ENCODE measurements at regions not wholly inside any gene's neighbourhood (a gene's known extent, or its start where the extent isn't known, plus 50 kb on each side); places are given as distances from the start of the nearest gene placed in this dataset.

DNA sequence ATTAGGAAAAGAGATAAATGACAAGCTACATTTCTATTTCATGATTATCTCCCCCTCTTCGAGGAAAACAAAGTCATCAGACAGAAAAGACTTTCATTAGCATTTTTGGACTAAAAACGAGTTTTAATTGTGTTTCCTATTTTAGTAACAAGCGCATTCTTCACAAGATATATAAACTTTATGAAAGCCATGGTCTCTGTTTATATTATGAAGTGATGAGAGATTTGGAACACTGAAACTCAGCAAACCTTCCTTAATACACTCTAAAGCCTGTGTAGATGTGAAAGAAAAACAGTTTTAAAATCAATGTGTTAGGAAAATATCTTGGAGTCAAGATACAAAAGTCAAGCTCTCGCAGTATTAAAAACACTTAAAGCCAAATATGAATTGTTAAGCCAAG, 539.1 kb downstream of the LRFN5 start:
- Histone ChIP-seq H3K4me1 (ENCODE audit: control insufficient read depth, extremely low read depth, insufficient read depth, low read length) (no peaks in the 10 kb centered on the region), H3K9ac (replicated peaks; ENCODE audit: extremely low read depth, insufficient read depth, low read length) (no peak overlapping the region), H3K4me3 (replicated peaks in 1 of 3; ENCODE audit: insufficient read depth in 1 of 3, low read depth in 1 of 3, low read length in 3 of 3) (no peak overlapping the region), H3K79me2 (ENCODE audit: control insufficient read depth, insufficient read depth, low read length) (no peaks in the 10 kb centered on the region), H3K4me2 (ENCODE audit: insufficient read depth, low read length) (no peak overlapping the region), H3K27me3 (ENCODE audit: control insufficient read depth in 2 of 2, insufficient read depth in 2 of 2, low read length in 2 of 2) (no peaks in the 10 kb centered on the region), H4K20me1 (replicated peaks; ENCODE audit: control insufficient read depth, extremely low read depth, insufficient read depth, low read length) (no peaks in the 10 kb centered on the region), H2AFZ (ENCODE audit: low read depth, low read length) (no peak overlapping the region), H3K27ac (ENCODE audit: insufficient read depth, low read depth, low read length) (no peak overlapping the region), H3K36me3 (ENCODE audit: control insufficient read depth in 2 of 2, extremely low read depth in 1 of 2, insufficient read depth in 2 of 2, low read length in 2 of 2) (no peaks in the 10 kb centered on the region), H3K9me3 (replicated peaks; ENCODE audit: control insufficient read depth, insufficient read depth, low read length) (no peaks in the 10 kb centered on the region), H3K9me1 (replicated peaks; ENCODE audit: control insufficient read depth, extremely low read depth, insufficient read depth, low read length) (no peaks in the 10 kb centered on the region)
- TF ChIP-seq, protein P1, sequence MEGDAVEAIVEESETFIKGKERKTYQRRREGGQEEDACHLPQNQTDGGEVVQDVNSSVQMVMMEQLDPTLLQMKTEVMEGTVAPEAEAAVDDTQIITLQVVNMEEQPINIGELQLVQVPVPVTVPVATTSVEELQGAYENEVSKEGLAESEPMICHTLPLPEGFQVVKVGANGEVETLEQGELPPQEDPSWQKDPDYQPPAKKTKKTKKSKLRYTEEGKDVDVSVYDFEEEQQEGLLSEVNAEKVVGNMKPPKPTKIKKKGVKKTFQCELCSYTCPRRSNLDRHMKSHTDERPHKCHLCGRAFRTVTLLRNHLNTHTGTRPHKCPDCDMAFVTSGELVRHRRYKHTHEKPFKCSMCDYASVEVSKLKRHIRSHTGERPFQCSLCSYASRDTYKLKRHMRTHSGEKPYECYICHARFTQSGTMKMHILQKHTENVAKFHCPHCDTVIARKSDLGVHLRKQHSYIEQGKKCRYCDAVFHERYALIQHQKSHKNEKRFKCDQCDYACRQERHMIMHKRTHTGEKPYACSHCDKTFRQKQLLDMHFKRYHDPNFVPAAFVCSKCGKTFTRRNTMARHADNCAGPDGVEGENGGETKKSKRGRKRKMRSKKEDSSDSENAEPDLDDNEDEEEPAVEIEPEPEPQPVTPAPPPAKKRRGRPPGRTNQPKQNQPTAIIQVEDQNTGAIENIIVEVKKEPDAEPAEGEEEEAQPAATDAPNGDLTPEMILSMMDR (IDR thresholded peaks at IDR 0.05; ENCODE audit: extremely low read depth in 1 of 2, insufficient read depth in 1 of 2, low read depth in 1 of 2, low read length in 2 of 2) = no peak
- TF ChIP-seq GATA2 (IDR thresholded peaks at IDR 0.05; ENCODE audit: insufficient read depth, insufficient read length, low read depth, low read length) = no peak
- no peak for TF ChIP-seq EZH2 (IDR thresholded peaks at IDR 0.05; ENCODE audit: borderline replicate concordance, low read depth, low read length, severe bottlenecking)
- TF ChIP-seq POLR2A (IDR thresholded peaks at IDR 0.05; ENCODE audit: low read depth, low read length) = no peak
- no peak for TF ChIP-seq POLR2AphosphoS5 (IDR thresholded peaks at IDR 0.05; ENCODE audit: insufficient read depth, low read depth, low read length)
- TF ChIP-seq JUN (IDR thresholded peaks at IDR 0.05; ENCODE audit: borderline replicate concordance, insufficient read depth, insufficient read length, low read depth) = no peak
- TF ChIP-seq, protein P2, sequence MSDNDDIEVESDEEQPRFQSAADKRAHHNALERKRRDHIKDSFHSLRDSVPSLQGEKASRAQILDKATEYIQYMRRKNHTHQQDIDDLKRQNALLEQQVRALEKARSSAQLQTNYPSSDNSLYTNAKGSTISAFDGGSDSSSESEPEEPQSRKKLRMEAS (IDR thresholded peaks at IDR 0.05; ENCODE audit: insufficient read depth, insufficient read length) = no peak
- TF ChIP-seq MYC (IDR thresholded peaks at IDR 0.05; ENCODE audit: low read depth, low read length) = no peak
- TF ChIP-seq FOS (IDR thresholded peaks at IDR 0.05; ENCODE audit: borderline replicate concordance, insufficient read depth, low read length) = no peak
- FAIRE-seq = no peak
- no TSS peak for BruUV-seq (replicated peaks)
- POLR2A ChIA-PET = no interaction called here
- dilution Hi-C loops (cut with MboI; ENCODE audit: extremely low pct_ligation_motif_present, low sequenced_read_pairs) = no loop called here
- CTCF ChIA-PET = no interaction called here
- DNase-seq (ENCODE audit: low read depth, low spot score) = no peak
- intact Hi-C loops (cut with micrococcal nuclease) = no loop called here

Data from endothelial cell of umbilical vein (primary cell).